Endodermal cell (in vitro differentiated cells): ENCODE measurements at regions not wholly inside any gene's neighbourhood (a gene's known extent, or its start where the extent isn't known, plus 50 kb on each side); places are given as distances from the start of the nearest gene placed in this dataset.

Experiments
- DNase-seq: peaks from one replicate; pipeline ENCODE4 v3.0.0-alpha.2; 2017
- H3K27ac ChIP-seq: 2 replicates; pipeline ENCODE4 v1.5.1; 2013; ENCODE audit warnings: mild to moderate bottlenecking, low read depth, low read length, moderate library complexity
- H3K27me3 ChIP-seq: 2 replicates; pipeline ENCODE4 v1.6.1; 2013; ENCODE audit warnings: mild to moderate bottlenecking, low read length, moderate library complexity; ENCODE audit not compliant: insufficient read depth, control insufficient read depth, poor library complexity, severe bottlenecking
- H3K36me3 ChIP-seq: 2 replicates; pipeline ENCODE4 v1.7.0; 2013; ENCODE audit warnings: mild to moderate bottlenecking, low read length, moderate library complexity; ENCODE audit not compliant: control insufficient read depth, insufficient read depth
- H3K4me1 ChIP-seq: one replicate; pipeline ENCODE4 v1.7.0; 2013; ENCODE audit warnings: low read length; ENCODE audit not compliant: control insufficient read depth, insufficient read depth
- H3K4me3 ChIP-seq: 2 replicates; pipeline ENCODE4 v1.5.1; 2013; ENCODE audit warnings: mild to moderate bottlenecking, low read length, moderate library complexity
- H3K9ac ChIP-seq: 2 replicates; pipeline ENCODE4 v1.6.1; 2013; ENCODE audit warnings: mild to moderate bottlenecking, low read length, moderate library complexity; ENCODE audit not compliant: poor library complexity, severe bottlenecking; ENCODE audit errors: extremely low read depth
- H3K9me3 ChIP-seq: 2 replicates; pipeline ENCODE4 v1.6.1; 2013; ENCODE audit warnings: mild to moderate bottlenecking, low read length, moderate library complexity; ENCODE audit not compliant: control insufficient read depth
- H3K27ac Mint-ChIP-seq: 2 replicates; pipeline ENCODE4 v1.8.0; 2020; ENCODE audit warnings: mixed read lengths
- H3K27me3 Mint-ChIP-seq: 2 replicates; pipeline ENCODE4 v1.8.0; 2021; ENCODE audit warnings: mild to moderate bottlenecking, mixed read lengths; ENCODE audit not compliant: insufficient read depth
- H3K36me3 Mint-ChIP-seq: 2 replicates; pipeline ENCODE4 v1.8.0; 2020; ENCODE audit warnings: low read depth, mixed read lengths
- H3K4me1 Mint-ChIP-seq: 2 replicates; pipeline ENCODE4 v1.8.0; 2020; ENCODE audit warnings: mixed read lengths
- H3K4me3 Mint-ChIP-seq: 2 replicates; pipeline ENCODE4 v1.8.0; 2020; ENCODE audit warnings: mild to moderate bottlenecking, moderate library complexity, mixed read lengths
- H3K9me3 Mint-ChIP-seq: 2 replicates; pipeline ENCODE4 v1.8.0; 2020; ENCODE audit warnings: mild to moderate bottlenecking, mixed read lengths
- WGBS, 2 experiments: methylation state at CpG; one replicate each; pipeline versions ENCODE4 v1.1.5 to v1.1.7; 2013; ENCODE audit warnings: missing lambda C conversion rate in 2 of 2, mixed read lengths in 1 of 2; ENCODE audit not compliant: insufficient coverage in 1 of 2, insufficient read length in 1 of 2; 5-methylcytosine and 5-hydroxymethylcytosine counted together
- TF ChIP-seq, protein P1 (sequence below): fragments of 200-600 bp; sonication (generic); conservative IDR thresholded peaks from 2 replicates; pipeline ENCODE4 v1.5.0; 2021; ENCODE audit warnings: antibody characterized with exemption, mild to moderate bottlenecking

DNA sequence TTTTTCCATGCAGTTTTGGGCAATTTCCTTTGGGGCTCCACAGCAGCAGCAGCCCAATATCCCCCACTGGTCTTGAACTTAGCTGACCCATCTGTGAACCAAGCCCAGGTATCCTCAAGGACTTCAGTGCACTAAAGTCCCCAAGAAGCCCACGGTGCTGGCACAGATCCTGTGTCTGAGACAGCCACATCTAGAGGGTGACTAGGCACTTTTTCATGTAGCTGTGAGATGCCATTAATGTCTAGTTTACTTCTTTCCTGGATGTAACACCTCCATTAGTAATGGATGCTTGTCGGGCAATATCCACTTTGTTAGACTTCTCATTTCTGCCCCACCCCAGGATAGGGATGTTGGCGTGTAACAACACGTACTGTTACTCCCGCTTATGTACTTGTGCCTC lies 117.9 kb downstream of the GPCPD1 start:
- WGBS, 2 experiments = 87 to 92% methylated on average over 4 to 5 of the region's 5 CpGs
- Mint-ChIP-seq H3K4me3 (no peak overlapping the region), H3K27ac (no peak overlapping the region), H3K27me3 (peaks cover 35% of the 10 kb centered on the region), H3K4me1 (no peaks in the 10 kb centered on the region), H3K9me3 (no peaks in the 10 kb centered on the region), H3K36me3 (no peaks in the 10 kb centered on the region)
- no peak overlapping the region for H3K9ac ChIP-seq
- H3K9me3 ChIP-seq = no peaks in the 10 kb centered on the region
- TF ChIP-seq, protein P1, sequence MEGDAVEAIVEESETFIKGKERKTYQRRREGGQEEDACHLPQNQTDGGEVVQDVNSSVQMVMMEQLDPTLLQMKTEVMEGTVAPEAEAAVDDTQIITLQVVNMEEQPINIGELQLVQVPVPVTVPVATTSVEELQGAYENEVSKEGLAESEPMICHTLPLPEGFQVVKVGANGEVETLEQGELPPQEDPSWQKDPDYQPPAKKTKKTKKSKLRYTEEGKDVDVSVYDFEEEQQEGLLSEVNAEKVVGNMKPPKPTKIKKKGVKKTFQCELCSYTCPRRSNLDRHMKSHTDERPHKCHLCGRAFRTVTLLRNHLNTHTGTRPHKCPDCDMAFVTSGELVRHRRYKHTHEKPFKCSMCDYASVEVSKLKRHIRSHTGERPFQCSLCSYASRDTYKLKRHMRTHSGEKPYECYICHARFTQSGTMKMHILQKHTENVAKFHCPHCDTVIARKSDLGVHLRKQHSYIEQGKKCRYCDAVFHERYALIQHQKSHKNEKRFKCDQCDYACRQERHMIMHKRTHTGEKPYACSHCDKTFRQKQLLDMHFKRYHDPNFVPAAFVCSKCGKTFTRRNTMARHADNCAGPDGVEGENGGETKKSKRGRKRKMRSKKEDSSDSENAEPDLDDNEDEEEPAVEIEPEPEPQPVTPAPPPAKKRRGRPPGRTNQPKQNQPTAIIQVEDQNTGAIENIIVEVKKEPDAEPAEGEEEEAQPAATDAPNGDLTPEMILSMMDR = no peak
- no peak for DNase-seq
- H3K27me3 ChIP-seq = peaks cover 24% of the 10 kb centered on the region
- no peak overlapping the region for H3K27ac ChIP-seq
- H3K36me3 ChIP-seq = no peaks in the 10 kb centered on the region
- H3K4me3 ChIP-seq = no peak overlapping the region
- no peaks in the 10 kb centered on the region for H3K4me1 ChIP-seq

DNA sequence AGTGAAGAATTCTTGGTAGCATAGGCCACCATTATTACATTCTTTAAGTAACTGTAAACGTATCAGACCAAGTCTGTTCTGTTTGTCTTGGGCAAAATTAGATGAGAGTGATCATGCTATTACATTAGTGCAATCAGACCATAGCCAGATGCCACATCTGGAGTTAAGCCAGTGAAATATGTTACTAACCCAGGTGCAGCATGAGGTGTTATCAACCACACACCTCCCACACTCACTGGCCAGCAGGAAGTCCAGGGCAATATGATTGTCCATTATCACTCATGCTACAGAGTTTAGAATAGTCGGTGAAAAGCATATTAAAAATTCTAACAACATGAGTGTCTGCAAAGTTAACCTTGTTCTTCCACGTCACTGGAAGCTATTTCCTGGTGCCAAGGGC lies 119.4 kb downstream of the GPCPD1 start:
- 85 to 100% methylated on average over 2 to 3 of the region's 3 CpGs for WGBS, 2 experiments

DNA sequence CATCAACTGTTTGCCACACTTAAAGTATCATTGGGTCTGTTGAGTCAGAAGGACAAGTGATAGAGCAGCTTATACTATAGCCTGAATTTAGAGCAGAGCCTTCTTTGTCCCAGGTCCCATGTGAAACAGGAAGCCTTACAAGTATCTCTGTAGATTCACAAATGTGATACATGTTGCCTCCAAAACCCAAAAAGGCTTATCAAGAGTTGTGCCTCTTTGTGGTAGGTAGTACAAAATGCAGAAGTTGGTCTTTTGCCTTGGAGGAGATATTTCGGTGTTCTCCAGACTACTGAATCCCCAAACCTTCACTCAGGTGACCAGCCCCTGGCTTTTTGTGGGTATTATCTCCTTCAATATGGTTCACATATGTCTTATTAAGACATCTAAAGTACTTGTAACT lies 121.2 kb downstream of the GPCPD1 start:
- H3K36me3 ChIP-seq = no peaks in the 10 kb centered on the region
- H3K9me3 ChIP-seq = no peaks in the 10 kb centered on the region
- H3K27me3 ChIP-seq = peaks cover 58% of the 10 kb centered on the region
- no peak for DNase-seq
- TF ChIP-seq, protein P1 = no peak
- Mint-ChIP-seq H3K9me3 (no peaks in the 10 kb centered on the region), H3K4me3 (no peak overlapping the region), H3K4me1 (no peaks in the 10 kb centered on the region), H3K36me3 (no peaks in the 10 kb centered on the region), H3K27me3 (peaks cover 58% of the 10 kb centered on the region), H3K27ac (no peak overlapping the region)
- no peaks in the 10 kb centered on the region for H3K4me1 ChIP-seq
- WGBS, 2 experiments = 100% methylated on average over 1 of the region's 1 CpG; no CpG with 5 or more reads in 1 of the 2 experiments
- no peak overlapping the region for H3K27ac ChIP-seq
- H3K4me3 ChIP-seq = no peak overlapping the region
- no peak overlapping the region for H3K9ac ChIP-seq

More for the DNA sequence above, 119.4 kb downstream of the GPCPD1 start:
- no peaks in the 10 kb centered on the region for H3K9me3 ChIP-seq
- no peaks in the 10 kb centered on the region for H3K36me3 ChIP-seq
- no peaks in the 10 kb centered on the region for H3K4me1 ChIP-seq
- no peaks in the 10 kb centered on the region for H3K4me1 Mint-ChIP-seq
- H3K36me3 Mint-ChIP-seq = no peaks in the 10 kb centered on the region
- no peak overlapping the region for H3K4me3 Mint-ChIP-seq
- TF ChIP-seq, protein P1 = no peak
- no peak for DNase-seq
- no peak overlapping the region for H3K4me3 ChIP-seq
- H3K9ac ChIP-seq = no peak overlapping the region
- no peak overlapping the region for H3K27ac Mint-ChIP-seq
- H3K27me3 ChIP-seq = peaks cover 39% of the 10 kb centered on the region
- no peak overlapping the region for H3K27ac ChIP-seq
- no peaks in the 10 kb centered on the region for H3K9me3 Mint-ChIP-seq
- H3K27me3 Mint-ChIP-seq = peaks cover 44% of the 10 kb centered on the region
